Upper lobe of left lung (tissue), 4 donors: ENCODE measurements at regions not wholly inside any gene's neighbourhood (a gene's known extent, or its start where the extent isn't known, plus 50 kb on each side); places are given as distances from the start of the nearest gene placed in this dataset.

ENCODE experiments used
- POLR2A ChIP-seq, 4 donors: fragments of 450-650 bp; IDR thresholded peaks; one replicate each; pipeline ENCODE4 v1.5.1; 2016 to 2017; ENCODE audit warnings: antibody characterized with exemption in 4 of 4, mild to moderate bottlenecking in 2 of 4
- POLR2AphosphoS5 ChIP-seq, 2 donors: sonication (generic); formaldehyde crosslinking; IDR thresholded peaks; one replicate each; pipeline ENCODE4 v1.5.1; 2017; ENCODE audit warnings: antibody characterized with exemption in 2 of 2
- TF ChIP-seq, protein P1 (sequence below), 6 experiments: fragments of 450-650 bp in 4 of 6; fragments of 200-600 bp in 2 of 6; sonication (generic) in 2 of 6; IDR thresholded peaks; one replicate each; pipeline ENCODE4 v1.5.1; 2016 to 2019; ENCODE audit warnings: antibody characterized with exemption in 6 of 6

DNA sequence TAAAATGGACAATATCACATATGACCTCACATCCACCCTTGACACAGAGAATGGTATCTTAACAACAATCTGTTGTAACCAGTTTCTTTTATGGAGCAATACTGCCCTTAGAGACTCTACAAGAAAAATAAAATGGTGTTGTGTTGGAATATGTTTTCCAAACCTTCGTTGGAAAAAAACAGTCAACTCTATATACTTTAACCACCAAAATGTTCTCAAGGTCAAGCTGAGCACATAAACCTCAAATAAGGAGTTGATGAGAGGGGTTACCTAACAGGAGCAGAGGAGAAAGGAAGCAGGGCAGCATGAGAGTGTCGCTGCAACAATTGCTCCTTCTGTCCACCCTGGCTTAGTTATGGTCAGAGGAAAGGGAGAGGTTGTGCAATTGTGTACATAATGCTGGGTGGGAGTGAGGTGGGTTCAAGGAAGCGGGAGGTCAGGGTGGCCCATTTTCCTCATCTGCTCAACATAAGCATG is 179.2 kb upstream of the BMP4 start:
- TF ChIP-seq, protein P1, sequence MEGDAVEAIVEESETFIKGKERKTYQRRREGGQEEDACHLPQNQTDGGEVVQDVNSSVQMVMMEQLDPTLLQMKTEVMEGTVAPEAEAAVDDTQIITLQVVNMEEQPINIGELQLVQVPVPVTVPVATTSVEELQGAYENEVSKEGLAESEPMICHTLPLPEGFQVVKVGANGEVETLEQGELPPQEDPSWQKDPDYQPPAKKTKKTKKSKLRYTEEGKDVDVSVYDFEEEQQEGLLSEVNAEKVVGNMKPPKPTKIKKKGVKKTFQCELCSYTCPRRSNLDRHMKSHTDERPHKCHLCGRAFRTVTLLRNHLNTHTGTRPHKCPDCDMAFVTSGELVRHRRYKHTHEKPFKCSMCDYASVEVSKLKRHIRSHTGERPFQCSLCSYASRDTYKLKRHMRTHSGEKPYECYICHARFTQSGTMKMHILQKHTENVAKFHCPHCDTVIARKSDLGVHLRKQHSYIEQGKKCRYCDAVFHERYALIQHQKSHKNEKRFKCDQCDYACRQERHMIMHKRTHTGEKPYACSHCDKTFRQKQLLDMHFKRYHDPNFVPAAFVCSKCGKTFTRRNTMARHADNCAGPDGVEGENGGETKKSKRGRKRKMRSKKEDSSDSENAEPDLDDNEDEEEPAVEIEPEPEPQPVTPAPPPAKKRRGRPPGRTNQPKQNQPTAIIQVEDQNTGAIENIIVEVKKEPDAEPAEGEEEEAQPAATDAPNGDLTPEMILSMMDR (IDR thresholded peaks at IDR 0.05) = no peak
- TF ChIP-seq POLR2A (IDR thresholded peaks at IDR 0.05) = no peak
- TF ChIP-seq POLR2AphosphoS5 (IDR thresholded peaks at IDR 0.05) = no peak
